NB4 (cell line): ENCODE measurements at regions not wholly inside any gene's neighbourhood (a gene's known extent, or its start where the extent isn't known, plus 50 kb on each side); places are given as distances from the start of the nearest gene placed in this dataset.

Experiments used
- CTCF ChIP-seq: IDR thresholded peaks from one replicate; pipeline ENCODE4 v1.5.1; 2012; ENCODE audit warnings: low read depth, low read length
- MAX ChIP-seq: IDR thresholded peaks from 2 replicates; pipeline ENCODE4 v1.6.1; 2011; ENCODE audit warnings: low read depth, low read length

GRCh38 chr9:99693888-99694287, 127.8 kb upstream of the NR4A3 start:
- TF ChIP-seq MAX (no peak), CTCF (no peak)
